Lower leg skin (tissue), 4 donors: ENCODE measurements at regions not wholly inside any gene's neighbourhood (a gene's known extent, or its start where the extent isn't known, plus 50 kb on each side); places are given as distances from the start of the nearest gene placed in this dataset.

ENCODE experiments used
- DNase-seq, 2 donors: peaks; one replicate each; pipeline ENCODE4 v3.0.0-alpha.2; 2019; ENCODE audit warnings: low spot score in 2 of 2
- H3K4me3 ChIP-seq: fragments of 200-600 bp; sonication (generic); 2 replicates; pipeline ENCODE4 v1.5.1; 2017; ENCODE audit warnings: mild to moderate bottlenecking, low read depth; ENCODE audit not compliant: poor library complexity, severe bottlenecking
- POLR2A ChIP-seq, 2 donors: fragments of 450-650 bp; IDR thresholded peaks; one replicate each; pipeline ENCODE4 v1.6.1; 2016 to 2017; ENCODE audit warnings: antibody characterized with exemption in 2 of 2, mild to moderate bottlenecking in 1 of 2, moderate library complexity in 1 of 2
- WGBS, 2 donors: methylation state at CpG; one replicate each; pipeline ENCODE4 v1.1.5; 2018; 5-methylcytosine and 5-hydroxymethylcytosine counted together
- intact Hi-C: fragments of 100-400 bp; cut with DNase I; formaldehyde crosslinking; loops from one replicate; pipeline ENCODE4 v1.15.0; 2023; ENCODE audit warnings: low total_unique reads
- TF ChIP-seq, protein P1 (sequence below), 3 donors: fragments of 450-650 bp; IDR thresholded peaks; one replicate each; pipeline ENCODE4 v1.5.1; 2016; ENCODE audit warnings: antibody characterized with exemption in 3 of 3, mild to moderate bottlenecking in 3 of 3, moderate library complexity in 2 of 3

DNA sequence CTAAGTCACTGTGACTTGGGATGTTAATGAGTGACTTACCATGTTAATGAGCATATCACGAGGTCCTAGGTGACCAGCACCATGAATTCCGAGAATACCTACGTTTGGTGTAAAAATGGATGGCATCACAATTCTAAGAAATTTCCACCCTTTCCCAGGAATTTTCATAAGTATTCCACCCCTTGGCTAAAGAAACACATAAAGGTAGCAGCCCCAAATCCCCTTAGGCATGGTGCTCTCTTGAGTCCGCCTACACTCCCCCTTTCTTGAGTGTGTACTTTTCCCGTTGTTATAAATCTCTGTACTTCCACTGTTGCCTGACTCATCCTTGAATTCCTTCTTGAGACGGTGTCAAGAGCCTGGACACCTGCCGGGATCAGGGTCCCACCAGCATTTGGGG lies 504.0 kb upstream of the RBFOX1 start:
- TF ChIP-seq, protein P1, sequence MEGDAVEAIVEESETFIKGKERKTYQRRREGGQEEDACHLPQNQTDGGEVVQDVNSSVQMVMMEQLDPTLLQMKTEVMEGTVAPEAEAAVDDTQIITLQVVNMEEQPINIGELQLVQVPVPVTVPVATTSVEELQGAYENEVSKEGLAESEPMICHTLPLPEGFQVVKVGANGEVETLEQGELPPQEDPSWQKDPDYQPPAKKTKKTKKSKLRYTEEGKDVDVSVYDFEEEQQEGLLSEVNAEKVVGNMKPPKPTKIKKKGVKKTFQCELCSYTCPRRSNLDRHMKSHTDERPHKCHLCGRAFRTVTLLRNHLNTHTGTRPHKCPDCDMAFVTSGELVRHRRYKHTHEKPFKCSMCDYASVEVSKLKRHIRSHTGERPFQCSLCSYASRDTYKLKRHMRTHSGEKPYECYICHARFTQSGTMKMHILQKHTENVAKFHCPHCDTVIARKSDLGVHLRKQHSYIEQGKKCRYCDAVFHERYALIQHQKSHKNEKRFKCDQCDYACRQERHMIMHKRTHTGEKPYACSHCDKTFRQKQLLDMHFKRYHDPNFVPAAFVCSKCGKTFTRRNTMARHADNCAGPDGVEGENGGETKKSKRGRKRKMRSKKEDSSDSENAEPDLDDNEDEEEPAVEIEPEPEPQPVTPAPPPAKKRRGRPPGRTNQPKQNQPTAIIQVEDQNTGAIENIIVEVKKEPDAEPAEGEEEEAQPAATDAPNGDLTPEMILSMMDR (IDR thresholded peaks at IDR 0.05), result no peak
- no peak for TF ChIP-seq POLR2A (IDR thresholded peaks at IDR 0.05)
- WGBS, 2 donors, result 86 to 91% methylated on average over 7 of the region's 7 CpGs
- intact Hi-C loops, result no loop called here
- no peak overlapping the region for H3K4me3 ChIP-seq
- no peak for DNase-seq

DNA sequence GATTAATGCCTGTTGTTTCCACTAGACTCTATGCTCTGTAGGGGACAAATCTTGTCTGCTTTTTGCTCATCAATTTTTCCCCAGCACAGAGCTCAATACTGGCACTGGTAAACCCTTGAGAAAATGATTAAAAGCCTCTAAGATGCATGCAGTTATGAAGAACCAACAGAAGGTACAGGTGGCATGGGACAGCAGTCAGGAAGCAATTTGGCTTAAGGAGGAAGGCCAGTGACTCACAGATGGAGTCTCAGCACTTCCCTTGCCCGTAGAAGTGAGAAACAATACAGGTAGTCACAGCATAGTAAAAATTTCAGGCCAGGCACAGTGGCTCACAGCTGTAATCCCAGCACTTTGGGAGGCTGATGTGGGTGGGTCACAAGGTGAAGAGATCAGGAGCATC lies 504.7 kb upstream of the RBFOX1 start:
- H3K4me3 ChIP-seq, result no peak overlapping the region
- intact Hi-C loops, result no loop called here
- no peak for DNase-seq
- 53 to 60% methylated on average over 1 of the region's 1 CpG for WGBS, 2 donors
- TF ChIP-seq, protein P1 (IDR thresholded peaks at IDR 0.05), result no peak
- no peak for TF ChIP-seq POLR2A (IDR thresholded peaks at IDR 0.05)

DNA sequence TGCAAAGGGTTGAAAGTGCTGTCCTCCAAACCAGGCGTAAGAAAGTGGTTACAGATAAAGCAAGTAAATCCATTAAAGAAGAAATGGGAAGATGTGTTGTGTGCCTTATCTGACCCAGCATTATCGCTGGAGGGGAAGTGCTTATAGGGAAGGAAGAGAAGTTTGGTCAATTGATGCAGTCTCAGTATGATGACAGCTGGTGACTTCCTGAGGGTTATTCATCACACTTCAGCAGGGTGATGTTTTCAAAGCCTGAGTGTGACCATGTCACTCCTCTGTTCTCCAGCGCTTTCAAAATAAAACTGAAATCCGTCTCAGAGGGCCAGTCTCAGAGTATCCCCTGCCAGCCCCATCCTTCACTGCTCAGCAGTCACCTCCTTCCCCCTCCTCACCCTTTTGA lies 505.4 kb upstream of the RBFOX1 start:
- intact Hi-C loops, result no loop called here
- no peak for DNase-seq
- TF ChIP-seq, protein P1 (IDR thresholded peaks at IDR 0.05), result no peak
- no peak for TF ChIP-seq POLR2A (IDR thresholded peaks at IDR 0.05)
- WGBS, 2 donors, result 52 to 59% methylated on average over 4 of the region's 4 CpGs
- H3K4me3 ChIP-seq, result no peak overlapping the region

DNA sequence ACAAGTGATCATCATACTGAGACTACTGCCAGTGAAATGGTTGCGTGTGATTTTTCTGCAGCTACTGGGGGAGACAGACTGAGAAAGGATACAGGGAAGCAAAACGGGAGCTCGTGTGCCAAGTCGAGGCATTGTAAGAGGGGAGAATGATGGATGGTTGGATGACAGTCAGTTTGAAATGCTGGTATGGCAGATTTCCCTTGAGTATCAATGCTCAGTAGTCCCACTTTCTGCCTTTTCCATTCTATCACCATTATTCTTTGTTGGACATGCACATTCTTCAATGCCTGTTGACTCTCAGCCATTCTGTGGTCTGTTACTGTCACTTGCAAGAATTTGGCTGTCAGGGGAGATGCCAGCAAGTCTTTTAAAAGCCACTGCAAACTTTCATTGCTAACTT lies 510.6 kb upstream of the RBFOX1 start:
- no peak overlapping the region for H3K4me3 ChIP-seq
- no peak for DNase-seq
- 70 to 76% methylated on average over 4 of the region's 4 CpGs for WGBS, 2 donors
- intact Hi-C loops, result no loop called here
- TF ChIP-seq, protein P1 (IDR thresholded peaks at IDR 0.05), result no peak
- TF ChIP-seq POLR2A (IDR thresholded peaks at IDR 0.05), result no peak

DNA sequence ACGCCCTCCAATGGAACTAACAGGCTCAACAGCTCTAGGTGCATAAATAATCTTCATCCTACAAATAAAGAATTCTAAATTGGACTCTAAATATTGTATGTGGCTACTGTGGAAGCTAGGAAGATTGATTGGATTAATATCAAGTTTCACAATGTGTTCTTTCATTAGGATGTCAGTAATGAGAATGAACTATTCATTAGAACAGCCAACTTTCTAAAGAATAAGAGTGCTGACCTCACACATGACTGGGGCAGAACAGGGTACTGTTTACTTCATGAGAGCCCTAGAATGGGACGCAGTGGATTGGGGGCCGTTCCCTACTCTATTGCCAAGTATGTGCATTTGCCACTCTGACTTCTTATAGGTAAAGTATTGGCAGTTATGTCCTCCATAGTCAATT lies 528.2 kb upstream of the RBFOX1 start:
- no peak overlapping the region for H3K4me3 ChIP-seq
- TF ChIP-seq, protein P1 (IDR thresholded peaks at IDR 0.05), result no peak
- no peak for TF ChIP-seq POLR2A (IDR thresholded peaks at IDR 0.05)
- intact Hi-C loops, result no loop called here
- 71 to 81% methylated on average over 3 of the region's 3 CpGs for WGBS, 2 donors
- no peak for DNase-seq

DNA sequence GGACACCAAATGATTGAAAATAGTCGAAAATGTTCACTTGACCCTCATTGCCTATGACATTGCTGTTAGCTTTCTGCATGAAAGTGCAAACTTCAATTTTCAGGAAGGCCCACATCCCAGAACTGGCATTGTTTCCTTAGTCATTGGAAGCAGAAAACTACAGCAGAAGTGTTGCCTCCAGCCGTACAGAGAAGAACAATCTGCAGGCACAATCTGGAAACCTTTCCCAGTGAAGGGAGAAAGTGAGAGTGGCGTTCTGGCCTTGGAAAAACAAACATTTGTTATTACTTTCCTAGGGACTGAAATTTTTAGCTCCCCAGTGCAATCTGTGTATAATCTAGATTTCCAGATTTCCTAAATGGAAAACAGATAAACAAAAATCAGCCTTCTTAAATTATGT lies 529.5 kb upstream of the RBFOX1 start:
- no peak for TF ChIP-seq POLR2A (IDR thresholded peaks at IDR 0.05)
- H3K4me3 ChIP-seq, result no peak overlapping the region
- WGBS, 2 donors, result 40 to 49% methylated on average over 3 of the region's 3 CpGs
- intact Hi-C loops, result no loop called here
- DNase-seq, result no peak
